HepG2 (cell line): ENCODE measurements at regions not wholly inside any gene's neighbourhood (a gene's known extent, or its start where the extent isn't known, plus 50 kb on each side); places are given as distances from the start of the nearest gene placed in this dataset.

Experiments used
- ATAC-seq: fragments of 200-7000 bp; cut with Tn5 transposase; 3 replicates; pipeline ENCODE4 v1.9.1; 2020; ENCODE audit warnings: mild to moderate bottlenecking, moderate library complexity
- BruUV-seq: library from RNA; stranded (reverse); fragments of 400-500 nt; replicated peaks from 2 replicates; lab custom pipeline; 2021; lab: Mats Ljungman, UMichigan
- CTCF ChIA-PET: fragments of 300-600 bp; formaldehyde crosslinking; extraction: SDS; loops from one replicate; lab custom pipeline; 2021; ENCODE audit warnings: low total read pairs, inconsistent platforms, low intra/inter-chr PET ratio; lab: Yijun Ruan, JAX
- POLR2A ChIA-PET: fragments of 350-600 bp; sonication (Branson Sonifier 250); formaldehyde crosslinking; loops from one replicate; lab custom pipeline; 2020; ENCODE audit warnings: antibody characterized with exemption, inconsistent platforms; lab: Yijun Ruan, JAX
- DNase-seq: peaks from one replicate; pipeline ENCODE4 v3.0.0-alpha.2; 2015; ENCODE audit warnings: low spot score
- FAIRE-seq: peaks from 3 replicates; lab custom pipeline; 2011; peaks lifted over from hg19 to GRCh38; lab: Jason Lieb, UNC
- H2AFZ ChIP-seq: one replicate; pipeline ENCODE4 v1.6.1; 2011; ENCODE audit warnings: low read length, inconsistent platforms
- H3K27ac ChIP-seq: fragments of 300-600 bp; 3 replicates; pipeline ENCODE4 v1.8.0; 2011; ENCODE audit warnings: mixed run types, mild to moderate bottlenecking, mixed read lengths, low read length, inconsistent platforms; ENCODE audit not compliant: insufficient read depth; ENCODE audit errors: extremely low read length
- H3K27me3 ChIP-seq, 2 experiments: fragments of 200-600 bp in 1 of 2; 2 replicates in 1 of 2; 3 replicates in 1 of 2; pipeline versions ENCODE4 v1.6.0 to v1.8.0; 2011; ENCODE audit warnings: low read length in 2 of 2, mild to moderate bottlenecking in 2 of 2, moderate library complexity in 2 of 2, inconsistent platforms in 1 of 2; ENCODE audit not compliant: insufficient read depth in 2 of 2, control insufficient read depth in 1 of 2
- H3K36me3 ChIP-seq, 2 experiments: fragments of 200-600 bp in 1 of 2; replicated peaks in 1 of 2; 2 replicates in 1 of 2; 3 replicates in 1 of 2; pipeline versions ENCODE4 v1.5.1 to v1.8.0; 2011; ENCODE audit warnings: low read length in 2 of 2, inconsistent platforms in 1 of 2; ENCODE audit not compliant: insufficient read depth in 2 of 2, control insufficient read depth in 1 of 2
- H3K4me1 ChIP-seq: 2 replicates; pipeline ENCODE4 v1.5.1; 2012; ENCODE audit warnings: low read length, inconsistent platforms; ENCODE audit not compliant: insufficient read depth
- H3K4me2 ChIP-seq: 2 replicates; pipeline ENCODE4 v1.6.0; 2011; ENCODE audit warnings: low read depth, low read length, inconsistent platforms
- H3K4me3 ChIP-seq, 3 experiments: fragments of 200-600 bp in 1 of 3; sonication (generic), shearing (Covaris generic) in 1 of 3; replicated peaks in 1 of 3; 2 replicates each; pipeline ENCODE4 v1.5.1; 2011 to 2016; ENCODE audit warnings: low read length in 3 of 3, inconsistent platforms in 2 of 3, low read depth in 2 of 3, mild to moderate bottlenecking in 2 of 3, control low read depth in 1 of 3, mixed read lengths in 1 of 3; ENCODE audit not compliant: insufficient read depth in 1 of 3
- H3K79me2 ChIP-seq: one replicate; pipeline ENCODE4 v1.6.1; 2011; ENCODE audit warnings: low read length, inconsistent platforms; ENCODE audit not compliant: insufficient read depth
- H3K9ac ChIP-seq: 2 replicates; pipeline ENCODE4 v1.6.0; 2011; ENCODE audit warnings: mild to moderate bottlenecking, low read depth, low read length, inconsistent platforms; ENCODE audit not compliant: insufficient read depth
- H3K9me3 ChIP-seq: 2 replicates; pipeline ENCODE4 v1.5.1; 2012; ENCODE audit warnings: mild to moderate bottlenecking, low read length
- H4K20me1 ChIP-seq: 2 replicates; pipeline ENCODE4 v1.6.0; 2011; ENCODE audit warnings: inconsistent platforms, mild to moderate bottlenecking, low read length, moderate library complexity; ENCODE audit not compliant: insufficient read depth
- FLYWCH1 ChIP-seq: sonication (generic); formaldehyde crosslinking; IDR thresholded peaks from 2 replicates; pipeline ENCODE4 v1.8.1; 2023; ENCODE audit warnings: mild to moderate bottlenecking, missing genetic modification reagents
- GLI4 ChIP-seq: sonication (generic); formaldehyde crosslinking; IDR thresholded peaks from 2 replicates; pipeline ENCODE4 v1.5.1; 2020; ENCODE audit warnings: missing genetic modification reagents, mild to moderate bottlenecking, moderate library complexity, borderline replicate concordance
- HDAC6 ChIP-seq: fragments of 200-600 bp; sonication (generic); IDR thresholded peaks from 2 replicates; pipeline ENCODE4 v1.7.0; 2017; ENCODE audit warnings: mild to moderate bottlenecking, antibody characterized with exemption, low read length, low read depth
- NFE2 ChIP-seq: sonication (generic); formaldehyde crosslinking; IDR thresholded peaks from 2 replicates; pipeline ENCODE4 v1.4.0; 2020; ENCODE audit warnings: missing genetic modification reagents
- NR2C2 ChIP-seq: sonication (generic); formaldehyde crosslinking; IDR thresholded peaks from 2 replicates; pipeline ENCODE4 v1.4.0; 2020; ENCODE audit warnings: missing genetic modification reagents, mild to moderate bottlenecking, moderate library complexity, borderline replicate concordance
- RFX3 ChIP-seq: IDR thresholded peaks from 2 replicates; pipeline ENCODE4 v1.6.1; 2016; ENCODE audit warnings: missing biosample characterization, missing genetic modification reagents
- SIX4 ChIP-seq: sonication (generic); formaldehyde crosslinking; IDR thresholded peaks from 2 replicates; pipeline ENCODE4 v1.4.0; 2020; ENCODE audit warnings: missing genetic modification reagents
- ZNF136 ChIP-seq: sonication (generic); formaldehyde crosslinking; IDR thresholded peaks from 2 replicates; pipeline ENCODE4 v1.8.1; 2022; ENCODE audit warnings: low read depth, mild to moderate bottlenecking, moderate library complexity, missing genetic modification reagents
- in situ Hi-C: cut with HindIII; loops from 2 replicates; pipeline ENCODE4 v1.10.0; 2017; ENCODE audit warnings: low pct_unique_long_range_greater_than_20kb; ENCODE audit not compliant: extremely low pct_ligation_motif_present
- intact Hi-C: fragments of 100-400 bp; cut with micrococcal nuclease; formaldehyde crosslinking; loops from one replicate; pipeline ENCODE4 v1.10.0; 2022; ENCODE audit not compliant: unreplicated experiment
- TF ChIP-seq, protein P1 (sequence below): sonication (generic); formaldehyde crosslinking; IDR thresholded peaks from 2 replicates; pipeline ENCODE4 v1.4.0; 2020; ENCODE audit warnings: missing genetic modification reagents

DNA sequence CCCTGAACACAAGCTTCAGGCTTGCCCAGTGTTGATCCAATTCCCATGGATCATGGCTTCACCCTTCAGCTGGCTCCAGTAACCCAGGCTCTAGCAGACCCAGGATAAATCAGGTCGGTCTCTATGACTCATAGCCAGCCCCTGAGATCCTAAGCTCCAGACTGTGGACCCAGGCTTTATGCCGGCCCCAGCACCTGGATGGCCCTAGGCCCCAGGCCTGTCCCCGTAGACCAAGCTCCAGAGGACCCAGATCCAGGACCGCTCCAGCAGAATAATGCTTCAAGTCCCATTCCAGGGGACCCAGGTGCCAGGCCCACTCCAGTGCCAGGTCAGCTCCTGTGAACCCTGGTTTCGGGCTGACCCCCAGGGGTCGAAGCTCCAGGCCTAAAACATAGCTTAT lies 1589.9 kb upstream of the DDX18 start (continued):
- no peak for TF ChIP-seq SIX4 (CRISPR knock-in tag)

DNA sequence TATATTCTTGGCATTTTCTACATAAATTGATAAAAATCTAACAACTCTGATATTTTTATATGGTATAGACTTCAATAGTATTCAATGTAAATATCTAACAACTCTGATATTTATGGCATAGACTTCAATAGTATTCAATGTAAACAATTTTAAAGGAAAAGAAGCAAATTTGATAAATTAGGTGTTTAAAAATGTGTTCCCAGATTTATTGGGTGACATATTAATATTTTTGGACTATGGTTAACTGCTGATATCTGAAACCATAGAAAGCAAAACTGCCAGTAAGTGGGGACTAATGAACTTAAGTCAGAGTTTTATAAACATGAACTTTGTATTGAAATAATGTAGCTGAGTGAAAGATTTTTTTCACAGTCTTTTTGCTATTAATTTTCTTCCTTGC lies 1576.0 kb upstream of the DDX18 start:
- H3K9me3 ChIP-seq, result peaks cover 89% of the 10 kb centered on the region
- no peak overlapping the region for H3K9ac ChIP-seq
- no peaks in the 10 kb centered on the region for H4K20me1 ChIP-seq
- TF ChIP-seq GLI4 (CRISPR knock-in tag) (no peak), NFE2 (CRISPR knock-in tag) (no peak), ZNF136 (no peak), NR2C2 (CRISPR knock-in tag) (no peak), RFX3 (CRISPR knock-in tag) (no peak), HDAC6 (no peak), FLYWCH1 (CRISPR knock-in tag) (no peak)
- TF ChIP-seq, protein P1, sequence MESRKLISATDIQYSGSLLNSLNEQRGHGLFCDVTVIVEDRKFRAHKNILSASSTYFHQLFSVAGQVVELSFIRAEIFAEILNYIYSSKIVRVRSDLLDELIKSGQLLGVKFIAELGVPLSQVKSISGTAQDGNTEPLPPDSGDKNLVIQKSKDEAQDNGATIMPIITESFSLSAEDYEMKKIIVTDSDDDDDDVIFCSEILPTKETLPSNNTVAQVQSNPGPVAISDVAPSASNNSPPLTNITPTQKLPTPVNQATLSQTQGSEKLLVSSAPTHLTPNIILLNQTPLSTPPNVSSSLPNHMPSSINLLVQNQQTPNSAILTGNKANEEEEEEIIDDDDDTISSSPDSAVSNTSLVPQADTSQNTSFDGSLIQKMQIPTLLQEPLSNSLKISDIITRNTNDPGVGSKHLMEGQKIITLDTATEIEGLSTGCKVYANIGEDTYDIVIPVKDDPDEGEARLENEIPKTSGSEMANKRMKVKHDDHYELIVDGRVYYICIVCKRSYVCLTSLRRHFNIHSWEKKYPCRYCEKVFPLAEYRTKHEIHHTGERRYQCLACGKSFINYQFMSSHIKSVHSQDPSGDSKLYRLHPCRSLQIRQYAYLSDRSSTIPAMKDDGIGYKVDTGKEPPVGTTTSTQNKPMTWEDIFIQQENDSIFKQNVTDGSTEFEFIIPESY (CRISPR knock-in tag), result no peak
- CTCF ChIA-PET, result no interaction called here
- no peak overlapping the region for H3K4me3 ChIP-seq
- no peaks in the 10 kb centered on the region for H3K36me3 ChIP-seq
- POLR2A ChIA-PET, result no interaction called here
- no peak overlapping the region for H2AFZ ChIP-seq
- H3K27me3 ChIP-seq, result no peaks in the 10 kb centered on the region
- no peak overlapping the region for H3K27ac ChIP-seq
- no TSS peak for BruUV-seq
- in situ Hi-C loops (no loop called here), intact Hi-C loops (no loop called here)
- H3K4me2 ChIP-seq, result no peak overlapping the region
- DNase-seq (no peak), FAIRE-seq (no peak), ATAC-seq (no peak)
- H3K4me1 ChIP-seq, result no peaks in the 10 kb centered on the region
- no peaks in the 10 kb centered on the region for H3K79me2 ChIP-seq
